Osteocyte (in vitro differentiated cells): ENCODE measurements at regions not wholly inside any gene's neighbourhood (a gene's known extent, or its start where the extent isn't known, plus 50 kb on each side); places are given as distances from the start of the nearest gene placed in this dataset.

Source experiments
- DNase-seq: peaks from one replicate; pipeline ENCODE4 v3.0.0; 2021; ENCODE audit warnings: mixed read lengths; ENCODE audit not compliant: unreplicated experiment; ENCODE audit errors: extremely low spot score
- H3K27ac Mint-ChIP-seq: one replicate; pipeline ENCODE4 v1.8.0; 2021; ENCODE audit warnings: mild to moderate bottlenecking, mixed read lengths; ENCODE audit not compliant: unreplicated experiment
- H3K27me3 Mint-ChIP-seq: one replicate; pipeline ENCODE4 v1.8.0; 2021; ENCODE audit warnings: mixed read lengths; ENCODE audit not compliant: unreplicated experiment
- H3K36me3 Mint-ChIP-seq: one replicate; pipeline ENCODE4 v1.8.0; 2021; ENCODE audit warnings: mixed read lengths; ENCODE audit not compliant: unreplicated experiment
- H3K4me1 Mint-ChIP-seq: one replicate; pipeline ENCODE4 v1.8.0; 2021; ENCODE audit warnings: mixed read lengths; ENCODE audit not compliant: unreplicated experiment
- H3K4me3 Mint-ChIP-seq: one replicate; pipeline ENCODE4 v1.8.0; 2021; ENCODE audit warnings: mild to moderate bottlenecking, moderate library complexity, mixed read lengths; ENCODE audit not compliant: unreplicated experiment
- H3K9me3 Mint-ChIP-seq: one replicate; pipeline ENCODE4 v1.8.0; 2021; ENCODE audit warnings: mixed read lengths; ENCODE audit not compliant: unreplicated experiment
- CTCF ChIP-seq: fragments of 200-600 bp; sonication (generic); IDR thresholded peaks from 2 replicates; pipeline ENCODE4 v1.5.0; 2021; ENCODE audit warnings: antibody characterized with exemption, mild to moderate bottlenecking, moderate library complexity

GRCh38 chr2:59096973-59097372 is 855.8 kb upstream of the FANCL start:
- Mint-ChIP-seq H3K27ac (no peak overlapping the region), H3K4me1 (no peaks in the 10 kb centered on the region), H3K9me3 (peaks cover 21% of the 10 kb centered on the region), H3K27me3 (peaks cover 2% of the 10 kb centered on the region), H3K4me3 (no peak overlapping the region), H3K36me3 (no peaks in the 10 kb centered on the region)
- TF ChIP-seq CTCF = no peak
- no peak for DNase-seq

- no peak for TF ChIP-seq CTCF
Measured at GRCh38 chr2:59093571-59093970, 852.4 kb upstream of the FANCL start.

GRCh38 chr2:59084326-59084725 is 843.2 kb upstream of the FANCL start:
- Mint-ChIP-seq H3K27ac (no peak overlapping the region), H3K27me3 (no peaks in the 10 kb centered on the region), H3K4me1 (peaks cover 4% of the 10 kb centered on the region), H3K4me3 (no peak overlapping the region), H3K9me3 (no peaks in the 10 kb centered on the region), H3K36me3 (no peaks in the 10 kb centered on the region)
- no peak for DNase-seq
- TF ChIP-seq CTCF = no peak

More at GRCh38 chr2:59093571-59093970, 852.4 kb upstream of the FANCL start:
- Mint-ChIP-seq H3K4me3 (no peak overlapping the region), H3K27me3 (peaks cover 8% of the 10 kb centered on the region), H3K27ac (no peak overlapping the region), H3K9me3 (peaks cover 9% of the 10 kb centered on the region), H3K4me1 (no peaks in the 10 kb centered on the region), H3K36me3 (no peaks in the 10 kb centered on the region)
- no peak for DNase-seq

- Mint-ChIP-seq H3K9me3 (no peaks in the 10 kb centered on the region), H3K36me3 (no peaks in the 10 kb centered on the region), H3K27ac (no peak overlapping the region), H3K4me3 (no peak overlapping the region), H3K27me3 (no peaks in the 10 kb centered on the region), H3K4me1 (peaks cover 4% of the 10 kb centered on the region)
- TF ChIP-seq CTCF = no peak
- DNase-seq = no peak
Measured at GRCh38 chr2:59083075-59083828, 842.1 kb upstream of the FANCL start.

GRCh38 chr2:59082657-59083056 is 841.5 kb upstream of the FANCL start:
- no peak for DNase-seq
- no peaks in the 10 kb centered on the region for H3K27me3 Mint-ChIP-seq
- no peak overlapping the region for H3K27ac Mint-ChIP-seq
- no peak for TF ChIP-seq CTCF
- no peaks in the 10 kb centered on the region for H3K9me3 Mint-ChIP-seq
- H3K4me3 Mint-ChIP-seq = no peak overlapping the region
- peaks cover 4% of the 10 kb centered on the region for H3K4me1 Mint-ChIP-seq
- H3K36me3 Mint-ChIP-seq = no peaks in the 10 kb centered on the region
